Heart left ventricle (tissue), 13 donors: ENCODE measurements at regions not wholly inside any gene's neighbourhood (a gene's known extent, or its start where the extent isn't known, plus 50 kb on each side); places are given as distances from the start of the nearest gene placed in this dataset.

ENCODE experiments used
- POLR2A ChIP-seq, 2 donors: fragments of 450-650 bp; IDR thresholded peaks; one replicate each; pipeline ENCODE4 v1.6.1; 2017; ENCODE audit warnings: antibody characterized with exemption in 2 of 2, mild to moderate bottlenecking in 2 of 2, moderate library complexity in 2 of 2
- TF ChIP-seq, protein P1 (sequence below), 12 donors: fragments of 200-600 bp; sonication (generic) in 4 of 12; IDR thresholded peaks; one replicate each; pipeline versions ENCODE4 v1.5.0 to v1.8.0; 2018 to 2022; ENCODE audit warnings: antibody characterized with exemption in 12 of 12, mild to moderate bottlenecking in 5 of 12
- donor health status: ischemic (EF 13 %, LVEDD 7.1; RV severe dilation, severe dysfunction).
- donor health status: DM: no; HTN: yes; CAD: no.
- donor health status: DM: no; HTN: no; CAD: no.
- donor health status: ischemic (EF 25% LVEDD 6.9; RV normal size, moderate dysfunction).
- donor health status: ischemic (EF 25% LVEDD 5.7; RV mildly dilated, moderate dysfunction).
- donor health status: ischemic (EF 35%, LVEDD 5.7; RV mildly dilated, moderate dysfunction).
- donor health status: nonischemic (EF 11% LVEDD 7.7; RV severe dilation, severe dysfunction).
- donor health status: DM: yes; HTN: yes; CAD: no.
- donor health status: PGD.
- donor health status: ischemic (EF 29% LVEDD 5.4; RV normal size, mild dysfunction).
- donor health status: nonischemic (EF 23%, LVEDD 6.1; RV moderate dilation, normal function).

DNA sequence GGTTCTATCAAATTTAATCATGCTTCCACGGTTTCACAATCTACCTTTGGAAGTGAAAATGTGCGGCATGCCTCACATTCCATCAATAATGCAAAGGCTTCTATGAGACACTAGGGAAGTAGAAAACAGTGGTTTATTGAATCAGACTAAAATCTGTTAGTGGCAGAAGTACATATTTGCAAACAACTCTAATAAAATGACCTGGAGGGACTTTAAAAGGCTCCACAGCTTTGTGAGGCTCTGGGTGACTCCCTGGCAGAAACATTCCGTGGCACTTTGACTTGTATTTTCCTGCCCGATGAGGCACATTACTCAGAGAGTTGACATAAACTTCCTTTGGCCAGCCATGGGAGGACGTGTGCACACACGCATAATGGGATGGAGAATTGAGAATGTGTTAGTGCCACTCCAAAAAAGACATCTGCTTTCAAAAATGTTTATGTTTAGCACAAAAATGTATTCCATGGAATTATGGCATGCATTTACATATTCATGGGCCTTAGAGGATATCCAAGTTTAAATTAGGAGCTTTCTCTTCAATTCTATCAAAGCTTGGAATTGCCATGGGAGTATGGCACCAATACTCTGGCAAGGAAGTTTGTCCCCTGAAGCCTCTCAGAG is 60.0 kb upstream of the SSX2IP start:
- TF ChIP-seq, protein P1, sequence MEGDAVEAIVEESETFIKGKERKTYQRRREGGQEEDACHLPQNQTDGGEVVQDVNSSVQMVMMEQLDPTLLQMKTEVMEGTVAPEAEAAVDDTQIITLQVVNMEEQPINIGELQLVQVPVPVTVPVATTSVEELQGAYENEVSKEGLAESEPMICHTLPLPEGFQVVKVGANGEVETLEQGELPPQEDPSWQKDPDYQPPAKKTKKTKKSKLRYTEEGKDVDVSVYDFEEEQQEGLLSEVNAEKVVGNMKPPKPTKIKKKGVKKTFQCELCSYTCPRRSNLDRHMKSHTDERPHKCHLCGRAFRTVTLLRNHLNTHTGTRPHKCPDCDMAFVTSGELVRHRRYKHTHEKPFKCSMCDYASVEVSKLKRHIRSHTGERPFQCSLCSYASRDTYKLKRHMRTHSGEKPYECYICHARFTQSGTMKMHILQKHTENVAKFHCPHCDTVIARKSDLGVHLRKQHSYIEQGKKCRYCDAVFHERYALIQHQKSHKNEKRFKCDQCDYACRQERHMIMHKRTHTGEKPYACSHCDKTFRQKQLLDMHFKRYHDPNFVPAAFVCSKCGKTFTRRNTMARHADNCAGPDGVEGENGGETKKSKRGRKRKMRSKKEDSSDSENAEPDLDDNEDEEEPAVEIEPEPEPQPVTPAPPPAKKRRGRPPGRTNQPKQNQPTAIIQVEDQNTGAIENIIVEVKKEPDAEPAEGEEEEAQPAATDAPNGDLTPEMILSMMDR (IDR thresholded peaks at IDR 0.05), result no peak
- TF ChIP-seq POLR2A (IDR thresholded peaks at IDR 0.05), result no peak
